HEK293 (cell line): ENCODE measurements at regions not wholly inside any gene's neighbourhood (a gene's known extent, or its start where the extent isn't known, plus 50 kb on each side); places are given as distances from the start of the nearest gene placed in this dataset.

ENCODE experiments used
- CTCF ChIA-PET: fragments of 350-600 bp; formaldehyde crosslinking; extraction: SDS; loops from one replicate; lab custom pipeline; 2021; ENCODE audit warnings: antibody characterized with exemption; lab: Yijun Ruan, JAX
- POLR2A ChIA-PET: fragments of 300-600 bp; formaldehyde crosslinking; extraction: SDS; loops from one replicate; lab custom pipeline; 2020; ENCODE audit warnings: antibody characterized with exemption, inconsistent platforms; lab: Yijun Ruan, JAX
- H3K27ac ChIP-seq: fragments of 200-500 bp; sonication (Bioruptor generic); 2 replicates; pipeline ENCODE4 v1.5.1; 2014; ENCODE audit warnings: low read depth, low read length, control low read depth, inconsistent platforms; ENCODE audit errors: extremely low read depth
- H3K36me3 ChIP-seq, 2 experiments: fragments of 200-500 bp in 1 of 2; sonication (Bioruptor generic) in 1 of 2; 1 replicate in 1 of 2; 2 replicates in 1 of 2; pipeline ENCODE4 v1.5.1; 2014 to 2017; ENCODE audit warnings: inconsistent platforms in 2 of 2, low read length in 2 of 2; ENCODE audit not compliant: control insufficient read depth in 2 of 2, insufficient read depth in 1 of 2
- H3K4me1 ChIP-seq: fragments of 200-500 bp; sonication (Bioruptor generic); 2 replicates; pipeline ENCODE4 v1.5.1; 2014; ENCODE audit warnings: mild to moderate bottlenecking, low read length, inconsistent platforms; ENCODE audit not compliant: control insufficient read depth, insufficient read depth
- H3K4me3 ChIP-seq: 2 replicates; pipeline ENCODE4 v1.5.1; 2011; ENCODE audit warnings: low read depth, mild to moderate bottlenecking, control low read depth, low read length, moderate library complexity
- H3K9me3 ChIP-seq: fragments of 200-500 bp; sonication (Bioruptor generic); 2 replicates; pipeline ENCODE4 v1.5.1; 2014; ENCODE audit warnings: low read depth, low read length, inconsistent platforms; ENCODE audit not compliant: control insufficient read depth, insufficient read depth
- AEBP2 ChIP-seq: fragments of 450-650 bp; formaldehyde crosslinking; IDR thresholded peaks from 2 replicates; pipeline ENCODE4 v1.5.1; 2016; ENCODE audit warnings: missing biosample characterization, missing genetic modification characterization, borderline replicate concordance
- SCRT2 ChIP-seq: fragments of 450-650 bp; formaldehyde crosslinking; IDR thresholded peaks from 2 replicates; pipeline ENCODE4 v1.5.1; 2016; ENCODE audit warnings: missing biosample characterization, missing genetic modification characterization
- SP2 ChIP-seq: fragments of 450-650 bp; formaldehyde crosslinking; IDR thresholded peaks from 2 replicates; pipeline ENCODE4 v1.5.1; 2016; ENCODE audit warnings: missing biosample characterization, missing genetic modification characterization
- TRIM28 ChIP-seq: IDR thresholded peaks from 2 replicates; pipeline ENCODE4 v1.6.1; 2011; ENCODE audit warnings: low read length, control low read depth, borderline replicate concordance
- TSHZ1 ChIP-seq: fragments of 450-650 bp; formaldehyde crosslinking; IDR thresholded peaks from 2 replicates; pipeline ENCODE4 v1.5.1; 2016; ENCODE audit warnings: missing biosample characterization, missing genetic modification characterization, borderline replicate concordance
- ZBTB49 ChIP-seq: fragments of 450-650 bp; formaldehyde crosslinking; IDR thresholded peaks from 2 replicates; pipeline ENCODE4 v1.5.1; 2016; ENCODE audit warnings: missing biosample characterization, missing genetic modification characterization, low read depth
- ZFP37 ChIP-seq: fragments of 450-650 bp; formaldehyde crosslinking; IDR thresholded peaks from 2 replicates; pipeline ENCODE4 v1.5.1; 2016; ENCODE audit warnings: missing biosample characterization, missing genetic modification characterization
- ZNF214 ChIP-seq: fragments of 450-650 bp; formaldehyde crosslinking; IDR thresholded peaks from 2 replicates; pipeline ENCODE4 v1.5.1; 2017; ENCODE audit warnings: missing biosample characterization, mild to moderate bottlenecking, missing genetic modification characterization, borderline replicate concordance
- ZNF223 ChIP-seq: fragments of 450-650 bp; formaldehyde crosslinking; IDR thresholded peaks from 2 replicates; pipeline ENCODE4 v1.5.1; 2016; ENCODE audit warnings: missing biosample characterization, missing genetic modification characterization
- ZNF324 ChIP-seq: fragments of 450-650 bp; formaldehyde crosslinking; IDR thresholded peaks from 2 replicates; pipeline ENCODE4 v1.5.1; 2016; ENCODE audit warnings: missing biosample characterization, missing genetic modification characterization
- ZNF394 ChIP-seq: fragments of 450-650 bp; formaldehyde crosslinking; IDR thresholded peaks from 2 replicates; pipeline ENCODE4 v1.5.1; 2016; ENCODE audit warnings: missing biosample characterization, missing genetic modification characterization, mild to moderate bottlenecking, moderate library complexity, borderline replicate concordance
- ZNF449 ChIP-seq: fragments of 450-650 bp; formaldehyde crosslinking; IDR thresholded peaks from 2 replicates; pipeline ENCODE4 v1.5.1; 2017; ENCODE audit warnings: missing biosample characterization, mild to moderate bottlenecking, missing genetic modification characterization, moderate library complexity
- ZNF513 ChIP-seq: fragments of 450-650 bp; IDR thresholded peaks from 2 replicates; pipeline ENCODE4 v1.5.1; 2018; ENCODE audit warnings: missing biosample characterization, missing genetic modification characterization
- ZNF571 ChIP-seq: fragments of 450-650 bp; formaldehyde crosslinking; IDR thresholded peaks from 2 replicates; pipeline ENCODE4 v1.5.0; 2017; ENCODE audit warnings: missing biosample characterization, missing genetic modification characterization
- ZNF664 ChIP-seq: fragments of 450-650 bp; formaldehyde crosslinking; IDR thresholded peaks from 2 replicates; pipeline ENCODE4 v1.5.1; 2016; ENCODE audit warnings: missing biosample characterization, missing genetic modification characterization
- ZNF704 ChIP-seq: fragments of 450-650 bp; formaldehyde crosslinking; IDR thresholded peaks from 2 replicates; pipeline ENCODE4 v1.5.1; 2016; ENCODE audit warnings: missing biosample characterization, missing genetic modification characterization
- ZSCAN4 ChIP-seq: fragments of 450-650 bp; formaldehyde crosslinking; IDR thresholded peaks from 2 replicates; pipeline ENCODE4 v1.5.1; 2017; ENCODE audit warnings: missing biosample characterization, missing genetic modification characterization

- TF ChIP-seq TSHZ1 (tag by site-specific recombination) (no peak), TRIM28 (no peak), ZNF664 (tag by site-specific recombination) (no peak), ZNF571 (tag by site-specific recombination) (no peak), AEBP2 (no peak), ZNF704 (tag by site-specific recombination) (no peak)
These were observed 655.6 kb upstream of the CNTN5 start (continued) for GRCh38 chr11:98365190-98365589.

- Histone ChIP-seq H3K27ac (no peak overlapping the region), H3K4me3 (no peak overlapping the region), H3K9me3 (no peaks in the 10 kb centered on the region), H3K4me1 (no peaks in the 10 kb centered on the region), H3K36me3 (no peaks in the 10 kb centered on the region)
- POLR2A ChIA-PET: no interaction called here
- TF ChIP-seq ZNF214 (tag by site-specific recombination) (no peak), ZSCAN4 (tag by site-specific recombination) (no peak), ZNF223 (tag by site-specific recombination) (no peak), ZNF394 (tag by site-specific recombination) (no peak), ZBTB49 (no peak), ZNF513 (tag by site-specific recombination) (no peak), ZNF324 (tag by site-specific recombination) (no peak), ZNF449 (tag by site-specific recombination) (no peak), SCRT2 (tag by site-specific recombination) (no peak), ZFP37 (tag by site-specific recombination) (no peak), SP2 (tag by site-specific recombination) (no peak)
- CTCF ChIA-PET: no interaction called here
These were observed 654.8 kb upstream of the CNTN5 start for GRCh38 chr11:98365941-98366340.
